ENCODE measurements at regions not wholly inside any gene's neighbourhood (a gene's known extent, or its start where the extent isn't known, plus 50 kb on each side); places are given as distances from the start of the nearest gene placed in this dataset.

DNA sequence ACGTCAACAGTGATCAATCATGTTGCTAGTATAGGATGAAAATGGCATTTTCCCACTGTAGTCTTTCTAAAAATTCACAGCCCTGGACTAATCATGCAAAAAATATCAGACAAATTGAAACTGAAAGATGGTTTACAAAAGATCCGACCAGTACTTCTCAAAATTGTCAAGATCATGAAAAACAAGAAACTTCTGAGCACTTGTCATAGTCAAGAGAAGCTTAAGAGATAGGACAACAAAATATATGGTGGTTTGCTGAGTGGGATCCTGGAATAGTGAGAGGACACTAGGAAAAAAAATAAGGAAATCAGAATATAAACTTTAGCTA, 101.1 kb downstream of the NAA11 start:
- no peak for DNase-seq
- H3K9me3 Mint-ChIP-seq: no peaks in the 10 kb centered on the region
- no peak for ATAC-seq (ENCODE audit: low read depth)
- H3K4me3 Mint-ChIP-seq: no peak overlapping the region
- TF ChIP-seq, protein P1, sequence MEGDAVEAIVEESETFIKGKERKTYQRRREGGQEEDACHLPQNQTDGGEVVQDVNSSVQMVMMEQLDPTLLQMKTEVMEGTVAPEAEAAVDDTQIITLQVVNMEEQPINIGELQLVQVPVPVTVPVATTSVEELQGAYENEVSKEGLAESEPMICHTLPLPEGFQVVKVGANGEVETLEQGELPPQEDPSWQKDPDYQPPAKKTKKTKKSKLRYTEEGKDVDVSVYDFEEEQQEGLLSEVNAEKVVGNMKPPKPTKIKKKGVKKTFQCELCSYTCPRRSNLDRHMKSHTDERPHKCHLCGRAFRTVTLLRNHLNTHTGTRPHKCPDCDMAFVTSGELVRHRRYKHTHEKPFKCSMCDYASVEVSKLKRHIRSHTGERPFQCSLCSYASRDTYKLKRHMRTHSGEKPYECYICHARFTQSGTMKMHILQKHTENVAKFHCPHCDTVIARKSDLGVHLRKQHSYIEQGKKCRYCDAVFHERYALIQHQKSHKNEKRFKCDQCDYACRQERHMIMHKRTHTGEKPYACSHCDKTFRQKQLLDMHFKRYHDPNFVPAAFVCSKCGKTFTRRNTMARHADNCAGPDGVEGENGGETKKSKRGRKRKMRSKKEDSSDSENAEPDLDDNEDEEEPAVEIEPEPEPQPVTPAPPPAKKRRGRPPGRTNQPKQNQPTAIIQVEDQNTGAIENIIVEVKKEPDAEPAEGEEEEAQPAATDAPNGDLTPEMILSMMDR (IDR thresholded peaks at IDR 0.05): no peak
- no peaks in the 10 kb centered on the region for H3K36me3 Mint-ChIP-seq (ENCODE audit: low read depth)
- no peak overlapping the region for H3K27ac Mint-ChIP-seq
- intact Hi-C loops (cut with micrococcal nuclease): no loop called here
- no peaks in the 10 kb centered on the region for H3K4me1 Mint-ChIP-seq
- H3K27me3 Mint-ChIP-seq: no peaks in the 10 kb centered on the region
- POLR2A ChIA-PET: no interaction called here
- CTCF ChIA-PET: no interaction called here

DNA sequence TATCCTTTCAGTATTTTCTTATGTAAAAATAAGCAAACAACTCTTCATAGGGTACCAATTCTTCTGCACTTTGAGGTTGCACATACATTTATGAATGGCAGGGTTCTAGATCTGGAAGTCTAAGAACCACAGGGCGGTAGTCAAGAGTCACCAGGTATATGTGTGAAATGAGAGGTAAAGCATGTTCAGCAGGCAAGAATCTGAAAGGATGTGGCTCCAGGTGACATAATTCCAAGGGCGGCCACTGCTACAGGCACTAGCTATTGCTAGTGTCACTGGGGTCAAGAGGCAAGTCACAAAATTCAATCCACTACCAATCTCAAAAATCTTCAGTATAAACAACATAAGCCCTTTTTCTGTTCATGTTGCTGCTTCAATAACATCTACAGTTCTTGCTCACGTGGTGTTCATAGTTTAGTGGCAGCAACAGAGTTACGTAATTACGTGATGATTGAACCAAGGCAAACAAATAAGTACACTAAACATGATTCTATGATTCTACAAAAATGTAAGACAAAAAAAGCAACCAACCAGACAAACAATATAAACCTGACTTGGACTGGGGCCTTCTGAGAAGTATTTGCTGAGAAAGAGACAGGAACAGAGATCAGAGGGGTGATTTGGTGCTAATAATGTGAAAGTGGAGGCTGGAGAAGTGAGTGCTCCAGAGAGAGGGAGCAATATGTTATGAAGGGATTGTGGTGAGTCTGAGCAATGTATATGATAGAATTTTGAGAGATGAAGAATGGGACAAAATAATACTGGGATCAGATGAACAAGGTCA, 101.7 kb downstream of the NAA11 start:
- intact Hi-C loops (cut with micrococcal nuclease): no loop called here
- H3K9me3 Mint-ChIP-seq: no peaks in the 10 kb centered on the region
- no peaks in the 10 kb centered on the region for H3K36me3 Mint-ChIP-seq (ENCODE audit: low read depth)
- TF ChIP-seq, protein P1 (IDR thresholded peaks at IDR 0.05): no peak
- DNase-seq: no peak
- H3K27me3 Mint-ChIP-seq: no peaks in the 10 kb centered on the region
- H3K4me1 Mint-ChIP-seq: no peaks in the 10 kb centered on the region
- no peak overlapping the region for H3K4me3 Mint-ChIP-seq
- ATAC-seq (ENCODE audit: low read depth): no peak
- H3K27ac Mint-ChIP-seq: no peak overlapping the region
- ChIA-PET CTCF (no interaction called here), POLR2A (no interaction called here)

DNA sequence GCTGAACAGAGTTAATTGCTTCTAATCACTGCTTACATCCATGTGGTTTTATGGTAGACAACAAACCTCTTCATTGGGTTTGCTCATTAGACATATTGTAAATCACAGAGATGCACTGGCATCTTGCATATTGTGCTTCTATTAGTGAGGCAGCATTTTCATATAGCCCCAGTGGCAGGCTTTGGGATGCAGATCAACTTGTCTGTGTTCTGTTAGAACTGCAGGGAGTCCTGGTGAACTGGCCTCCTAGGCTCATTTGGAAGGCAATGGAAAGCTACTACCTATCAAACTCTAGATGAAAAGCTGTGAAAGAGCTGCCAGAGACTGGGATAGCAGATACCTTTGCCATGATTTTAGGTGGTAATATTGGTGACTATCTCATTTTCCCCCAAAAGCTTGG, 108.8 kb downstream of the NAA11 start:
- intact Hi-C loops (cut with micrococcal nuclease): no loop called here
- H3K4me1 Mint-ChIP-seq: no peaks in the 10 kb centered on the region
- ATAC-seq (ENCODE audit: low read depth) (no peak), DNase-seq (no peak)
- H3K4me3 Mint-ChIP-seq: no peak overlapping the region
- no peak overlapping the region for H3K27ac Mint-ChIP-seq
- H3K36me3 Mint-ChIP-seq (ENCODE audit: low read depth): no peaks in the 10 kb centered on the region
- TF ChIP-seq, protein P1 (IDR thresholded peaks at IDR 0.05): no peak
- no peaks in the 10 kb centered on the region for H3K27me3 Mint-ChIP-seq
- ChIA-PET CTCF (no interaction called here), POLR2A (no interaction called here)
- H3K9me3 Mint-ChIP-seq: no peaks in the 10 kb centered on the region

DNA sequence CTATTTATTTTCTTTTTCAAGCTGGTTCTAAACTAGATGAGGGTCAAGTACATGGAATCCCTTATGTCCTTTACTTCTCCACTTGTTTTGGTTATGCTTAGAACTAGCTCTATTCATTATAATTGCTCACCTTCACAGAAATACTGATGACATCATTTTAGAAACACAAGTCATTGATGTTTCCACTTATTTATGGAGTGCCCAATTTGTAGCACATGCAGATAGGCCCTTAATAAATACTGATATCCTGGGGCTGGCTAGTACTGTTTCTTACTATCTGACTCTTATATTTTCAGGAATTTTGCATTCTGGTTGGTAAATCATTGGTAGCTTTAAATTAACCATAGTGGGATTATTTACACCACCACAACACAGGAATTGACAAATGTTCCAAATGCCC, 112.2 kb downstream of the NAA11 start:
- intact Hi-C loops (cut with micrococcal nuclease): no loop called here
- Mint-ChIP-seq H3K4me3 (no peak overlapping the region), H3K27me3 (no peaks in the 10 kb centered on the region), H3K4me1 (peaks cover 3% of the 10 kb centered on the region), H3K27ac (no peak overlapping the region), H3K36me3 (ENCODE audit: low read depth) (no peaks in the 10 kb centered on the region), H3K9me3 (no peaks in the 10 kb centered on the region)
- DNase-seq (no peak), ATAC-seq (ENCODE audit: low read depth) (no peak)
- ChIA-PET CTCF (no interaction called here), POLR2A (no interaction called here)
- TF ChIP-seq, protein P1 (IDR thresholded peaks at IDR 0.05): no peak

DNA sequence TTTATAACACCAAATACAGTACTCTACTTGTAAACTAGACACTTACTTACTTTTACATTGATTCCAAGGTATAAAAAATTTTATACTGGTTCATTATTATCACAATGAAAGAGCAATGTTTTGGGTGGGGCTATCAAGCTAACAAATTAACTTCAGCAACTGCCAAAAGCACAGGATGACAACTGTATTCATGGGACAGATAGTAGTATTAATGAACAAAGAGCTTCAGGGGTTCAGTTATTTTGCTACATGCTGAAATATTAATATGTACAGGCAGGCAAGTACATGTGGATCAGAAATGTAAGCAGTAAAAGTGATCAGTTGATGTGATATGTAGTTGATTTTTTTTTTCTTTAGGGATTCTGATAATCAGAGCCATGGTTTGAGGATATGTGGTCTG, 112.9 kb downstream of the NAA11 start:
- POLR2A ChIA-PET: no interaction called here
- CTCF ChIA-PET: no interaction called here
- no peak overlapping the region for H3K27ac Mint-ChIP-seq
- intact Hi-C loops (cut with micrococcal nuclease): no loop called here
- H3K4me3 Mint-ChIP-seq: no peak overlapping the region
- H3K36me3 Mint-ChIP-seq (ENCODE audit: low read depth): no peaks in the 10 kb centered on the region
- peaks cover 3% of the 10 kb centered on the region for H3K4me1 Mint-ChIP-seq
- TF ChIP-seq, protein P1 (IDR thresholded peaks at IDR 0.05): no peak
- no peaks in the 10 kb centered on the region for H3K9me3 Mint-ChIP-seq
- H3K27me3 Mint-ChIP-seq: no peaks in the 10 kb centered on the region
- DNase-seq (no peak), ATAC-seq (ENCODE audit: low read depth) (no peak)
